ENCODE measurements at regions not wholly inside any gene's neighbourhood (a gene's known extent, or its start where the extent isn't known, plus 50 kb on each side); places are given as distances from the start of the nearest gene placed in this dataset.

GRCh38 chr4:44038811-44039210, 409.8 kb downstream of the KCTD8 start:
- ATAC-seq (no peak), DNase-seq (no peak)
- Histone ChIP-seq H3K9me3 (no peaks in the 10 kb centered on the region), H3K4me3 (no peak overlapping the region), H3K27ac (no peak overlapping the region), H3K27me3 (no peaks in the 10 kb centered on the region), H3K4me1 (no peaks in the 10 kb centered on the region), H3K36me3 (replicated peaks in 1 of 2; ENCODE audit: insufficient read depth in 1 of 2, low read depth in 2 of 2) (no peaks in the 10 kb centered on the region)
- TF ChIP-seq POLR2A (IDR thresholded peaks at IDR 0.05) (no peak), CTCF (IDR thresholded peaks at IDR 0.05) (no peak)
- WGBS, 2 donors: 67 to 69% methylated on average over 2 of the region's 2 CpGs
- intact Hi-C loops (cut with DNase I): no loop called here

DNA sequence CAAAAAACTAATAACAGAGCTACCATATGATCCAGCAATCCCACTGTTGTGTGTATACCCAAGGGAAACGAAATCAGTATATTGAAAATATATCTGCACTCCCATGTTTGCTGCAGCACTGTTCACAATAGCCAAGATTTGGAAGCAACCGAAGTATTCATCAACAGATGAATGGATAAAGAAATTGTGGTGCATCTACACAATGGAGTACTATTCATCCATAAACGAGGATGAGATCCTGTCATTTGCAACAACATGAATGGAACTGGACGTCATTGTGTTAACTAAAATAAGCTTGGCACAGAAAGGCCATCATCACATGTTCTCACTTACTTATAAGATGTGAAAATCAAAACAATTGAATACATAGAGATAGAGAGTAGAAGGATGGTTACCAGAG, 402.1 kb downstream of the KCTD8 start:
- no peaks in the 10 kb centered on the region for H3K4me1 ChIP-seq
- WGBS, 2 donors: 43 to 45% methylated on average over 4 of the region's 4 CpGs
- intact Hi-C loops (cut with DNase I): no loop called here
- H3K4me3 ChIP-seq: no peak overlapping the region
- no peaks in the 10 kb centered on the region for H3K36me3 ChIP-seq (replicated peaks in 1 of 2; ENCODE audit: insufficient read depth in 1 of 2, low read depth in 2 of 2)
- DNase-seq: no peak
- no peaks in the 10 kb centered on the region for H3K9me3 ChIP-seq
- no peaks in the 10 kb centered on the region for H3K27me3 ChIP-seq
- no peak overlapping the region for H3K27ac ChIP-seq
- no peak for TF ChIP-seq CTCF (IDR thresholded peaks at IDR 0.05)
- TF ChIP-seq POLR2A (IDR thresholded peaks at IDR 0.05): no peak
- ATAC-seq: no peak

DNA sequence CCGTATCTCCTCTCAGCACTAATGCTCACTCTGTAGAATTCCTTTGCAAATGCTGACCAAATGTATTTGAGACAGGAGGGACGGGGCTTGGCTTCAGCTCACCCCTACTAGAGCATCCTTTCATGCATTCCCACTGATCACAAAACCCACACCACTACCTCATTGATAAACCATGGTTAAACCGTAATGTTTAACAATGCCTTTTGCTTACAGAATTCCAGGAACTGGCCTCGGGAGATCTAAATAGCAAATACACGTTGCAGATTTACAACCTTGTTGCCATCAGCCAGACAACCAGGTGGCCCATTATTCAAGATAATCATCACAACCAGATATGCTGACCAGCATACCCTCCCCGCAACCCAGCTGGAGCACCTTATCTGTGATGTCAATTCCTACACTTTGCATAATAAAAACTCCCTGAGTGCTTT, 391.9 kb downstream of the KCTD8 start:
- WGBS, 2 donors: 14 to 16% methylated on average over 6 of the region's 6 CpGs
- H3K9me3 ChIP-seq: no peaks in the 10 kb centered on the region
- H3K4me3 ChIP-seq: no peak overlapping the region
- H3K27ac ChIP-seq: no peak overlapping the region
- H3K36me3 ChIP-seq (replicated peaks in 1 of 2; ENCODE audit: insufficient read depth in 1 of 2, low read depth in 2 of 2): no peaks in the 10 kb centered on the region
- ATAC-seq: no peak
- intact Hi-C loops (cut with DNase I): no loop called here
- H3K27me3 ChIP-seq: no peaks in the 10 kb centered on the region
- no peak for DNase-seq
- no peaks in the 10 kb centered on the region for H3K4me1 ChIP-seq
- no peak for TF ChIP-seq POLR2A (IDR thresholded peaks at IDR 0.05)
- no peak for TF ChIP-seq CTCF (IDR thresholded peaks at IDR 0.05)

DNA sequence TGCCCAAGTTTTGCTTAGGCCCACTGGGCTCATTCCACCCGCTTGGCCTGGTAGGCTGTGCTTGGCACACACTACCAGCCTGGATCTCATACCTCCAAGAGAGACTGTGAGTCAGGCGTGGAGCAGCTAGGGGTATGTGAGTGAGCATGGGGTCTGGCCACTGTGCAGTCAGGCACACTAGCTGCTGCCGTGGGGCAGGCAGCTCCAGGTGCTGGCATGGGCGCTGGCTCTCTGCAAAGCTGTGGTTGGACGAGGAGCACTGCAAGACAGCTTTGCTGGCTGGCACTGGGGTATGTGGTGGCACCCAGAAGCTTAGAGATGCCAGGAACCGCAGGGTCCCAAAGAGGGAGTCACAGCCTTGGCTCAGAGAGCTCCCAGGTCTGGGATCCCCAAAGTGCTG, 377.8 kb downstream of the KCTD8 start:
- TF ChIP-seq POLR2A (IDR thresholded peaks at IDR 0.05) (no peak), CTCF (IDR thresholded peaks at IDR 0.05) (no peak)
- no peaks in the 10 kb centered on the region for H3K9me3 ChIP-seq
- H3K27me3 ChIP-seq: no peaks in the 10 kb centered on the region
- ATAC-seq (no peak), DNase-seq (no peak)
- H3K4me3 ChIP-seq: no peak overlapping the region
- WGBS, 2 donors: 69 to 72% methylated on average over 4 to 5 of the region's 6 CpGs
- H3K27ac ChIP-seq: no peak overlapping the region
- H3K36me3 ChIP-seq (replicated peaks in 1 of 2; ENCODE audit: insufficient read depth in 1 of 2, low read depth in 2 of 2): no peaks in the 10 kb centered on the region
- intact Hi-C loops (cut with DNase I): no loop called here
- H3K4me1 ChIP-seq: no peaks in the 10 kb centered on the region

Data from body of pancreas (tissue), 4 donors.